Retinal pigment epithelial cell (primary cell): ENCODE measurements at regions not wholly inside any gene's neighbourhood (a gene's known extent, or its start where the extent isn't known, plus 50 kb on each side); places are given as distances from the start of the nearest gene placed in this dataset.

Experiments used
- DNase-seq: peaks from one replicate; pipeline ENCODE4 v3.0.0-alpha.2; 2010; ENCODE audit warnings: low read depth
- H3K4me3 ChIP-seq: 2 replicates; pipeline ENCODE4 v1.5.1; 2011; ENCODE audit warnings: mild to moderate bottlenecking, low read length, control low read depth, moderate library complexity
- CTCF ChIP-seq: conservative IDR thresholded peaks from 2 replicates; pipeline ENCODE4 v1.5.1; 2011; ENCODE audit warnings: low read depth, low read length, control low read depth, inconsistent platforms

- TF ChIP-seq CTCF, result no peak
- no peak for DNase-seq
- no peak overlapping the region for H3K4me3 ChIP-seq
Measured at GRCh38 chr15:75136118-75136517, 65.6 kb upstream of the C15orf39 start.

GRCh38 chr15:75136758-75137157, 64.9 kb upstream of the C15orf39 start:
- TF ChIP-seq CTCF, result no peak
- no peak for DNase-seq
- H3K4me3 ChIP-seq, result no peak overlapping the region

- H3K4me3 ChIP-seq, result no peak overlapping the region
Measured at GRCh38 chr15:75138016-75138999, 63.4 kb upstream of the C15orf39 start.

GRCh38 chr15:75140080-75140879, 61.4 kb upstream of the C15orf39 start:
- no peak for DNase-seq
- H3K4me3 ChIP-seq, result no peak overlapping the region
- no peak for TF ChIP-seq CTCF

More at GRCh38 chr15:75138016-75138999, 63.4 kb upstream of the C15orf39 start:
- TF ChIP-seq CTCF, result no peak
- DNase-seq, result peak; percentile 19

GRCh38 chr15:75142499-75142898, 59.2 kb upstream of the C15orf39 start:
- no peak for TF ChIP-seq CTCF
- no peak overlapping the region for H3K4me3 ChIP-seq
- DNase-seq, result no peak

GRCh38 chr15:75143738-75144334, 57.8 kb upstream of the C15orf39 start:
- no peak overlapping the region for H3K4me3 ChIP-seq
- no peak for TF ChIP-seq CTCF
- DNase-seq, result no peak
